Loucy (cell line): ENCODE measurements at regions not wholly inside any gene's neighbourhood (a gene's known extent, or its start where the extent isn't known, plus 50 kb on each side); places are given as distances from the start of the nearest gene placed in this dataset.

ENCODE experiments used
- CTCF ChIP-seq: fragments of 200-600 bp; sonication (generic); conservative IDR thresholded peaks from 2 replicates; pipeline ENCODE4 v1.5.1; 2014; ENCODE audit warnings: mild to moderate bottlenecking, antibody characterized with exemption, low read length
- EZH2phosphoT487 ChIP-seq: fragments of 200-600 bp; IDR thresholded peaks from 2 replicates; pipeline ENCODE4 v1.6.1; 2018; ENCODE audit warnings: antibody characterized with exemption, mild to moderate bottlenecking, moderate library complexity, borderline replicate concordance

- no peak for TF ChIP-seq CTCF
- no peak for TF ChIP-seq EZH2phosphoT487
These were observed 207.2 kb downstream of the C7orf25 start for GRCh38 chr7:42704710-42705109.
